ENCODE measurements at regions not wholly inside any gene's neighbourhood (a gene's known extent, or its start where the extent isn't known, plus 50 kb on each side); places are given as distances from the start of the nearest gene placed in this dataset.

DNA sequence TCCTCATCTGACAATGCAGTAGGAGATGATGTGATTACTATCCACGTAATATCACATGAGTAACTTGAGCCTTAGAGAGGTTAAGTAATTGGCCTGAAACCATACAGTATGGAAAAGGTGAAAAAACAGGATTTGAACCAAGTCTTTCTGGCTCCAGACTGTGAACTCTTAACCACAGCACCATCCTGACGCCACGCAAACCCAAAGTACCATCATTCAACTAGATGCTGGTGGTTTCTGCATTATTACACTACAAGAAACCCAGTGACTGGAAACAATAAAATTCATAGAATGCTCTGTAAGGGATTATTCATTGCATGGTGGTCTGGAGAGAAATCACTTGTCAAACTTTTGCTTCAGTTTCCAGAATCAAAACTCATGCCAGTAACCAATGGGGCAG lies 90.7 kb downstream of the MAB21L3 start:
- BruUV-seq (replicated peaks) = no TSS peak
- DNase-seq (no peak), ATAC-seq (ENCODE audit: low read depth) (no peak)
- H3K4me2 ChIP-seq (ENCODE audit: low read depth, low read length) = no peak overlapping the region
- no peak for TF ChIP-seq RCOR1 (IDR thresholded peaks at IDR 0.05; ENCODE audit: insufficient replicate concordance, low read length)
- TF ChIP-seq CEBPB (IDR thresholded peaks at IDR 0.05; ENCODE audit: low read depth, low read length) = no peak
- no peak for TF ChIP-seq MXI1 (IDR thresholded peaks at IDR 0.05; ENCODE audit: borderline replicate concordance, low read depth, low read length)
- no peak for TF ChIP-seq RFX5 (IDR thresholded peaks at IDR 0.05; ENCODE audit: low read depth, low read length)
- no peak for TF ChIP-seq RAD21 (IDR thresholded peaks at IDR 0.05; ENCODE audit: low read length)
- TF ChIP-seq CHD1 (IDR thresholded peaks at IDR 0.05; ENCODE audit: low read depth, low read length) = no peak
- TF ChIP-seq, protein P1, sequence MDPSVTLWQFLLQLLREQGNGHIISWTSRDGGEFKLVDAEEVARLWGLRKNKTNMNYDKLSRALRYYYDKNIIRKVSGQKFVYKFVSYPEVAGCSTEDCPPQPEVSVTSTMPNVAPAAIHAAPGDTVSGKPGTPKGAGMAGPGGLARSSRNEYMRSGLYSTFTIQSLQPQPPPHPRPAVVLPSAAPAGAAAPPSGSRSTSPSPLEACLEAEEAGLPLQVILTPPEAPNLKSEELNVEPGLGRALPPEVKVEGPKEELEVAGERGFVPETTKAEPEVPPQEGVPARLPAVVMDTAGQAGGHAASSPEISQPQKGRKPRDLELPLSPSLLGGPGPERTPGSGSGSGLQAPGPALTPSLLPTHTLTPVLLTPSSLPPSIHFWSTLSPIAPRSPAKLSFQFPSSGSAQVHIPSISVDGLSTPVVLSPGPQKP (IDR thresholded peaks at IDR 0.05; ENCODE audit: borderline replicate concordance, low read depth, low read length) = no peak
- TF ChIP-seq FOS (IDR thresholded peaks at IDR 0.05; ENCODE audit: low read depth, low read length) = no peak
- TF ChIP-seq, protein P2, sequence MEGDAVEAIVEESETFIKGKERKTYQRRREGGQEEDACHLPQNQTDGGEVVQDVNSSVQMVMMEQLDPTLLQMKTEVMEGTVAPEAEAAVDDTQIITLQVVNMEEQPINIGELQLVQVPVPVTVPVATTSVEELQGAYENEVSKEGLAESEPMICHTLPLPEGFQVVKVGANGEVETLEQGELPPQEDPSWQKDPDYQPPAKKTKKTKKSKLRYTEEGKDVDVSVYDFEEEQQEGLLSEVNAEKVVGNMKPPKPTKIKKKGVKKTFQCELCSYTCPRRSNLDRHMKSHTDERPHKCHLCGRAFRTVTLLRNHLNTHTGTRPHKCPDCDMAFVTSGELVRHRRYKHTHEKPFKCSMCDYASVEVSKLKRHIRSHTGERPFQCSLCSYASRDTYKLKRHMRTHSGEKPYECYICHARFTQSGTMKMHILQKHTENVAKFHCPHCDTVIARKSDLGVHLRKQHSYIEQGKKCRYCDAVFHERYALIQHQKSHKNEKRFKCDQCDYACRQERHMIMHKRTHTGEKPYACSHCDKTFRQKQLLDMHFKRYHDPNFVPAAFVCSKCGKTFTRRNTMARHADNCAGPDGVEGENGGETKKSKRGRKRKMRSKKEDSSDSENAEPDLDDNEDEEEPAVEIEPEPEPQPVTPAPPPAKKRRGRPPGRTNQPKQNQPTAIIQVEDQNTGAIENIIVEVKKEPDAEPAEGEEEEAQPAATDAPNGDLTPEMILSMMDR (conservative IDR thresholded peaks at IDR 0.05; ENCODE audit: low read depth, low read length) = no peak
- no peak overlapping the region for H3K4me3 ChIP-seq (ENCODE audit: insufficient read depth, low read depth, low read length)
- H2BK15ac ChIP-seq (ENCODE audit: low read depth, low read length) = no peak overlapping the region
- no peak overlapping the region for H3K23ac ChIP-seq (ENCODE audit: low read depth, low read length)
- no peaks in the 10 kb centered on the region for H3K4me1 ChIP-seq (ENCODE audit: control insufficient read depth, insufficient read depth, low read length)
- no peak overlapping the region for H3K9ac ChIP-seq (ENCODE audit: low read depth, low read length)
- no peak overlapping the region for H4K8ac ChIP-seq (ENCODE audit: low read depth in 2 of 2, low read length in 2 of 2)
- no peak overlapping the region for H2AK9ac ChIP-seq (replicated peaks; ENCODE audit: low read depth, low read length, poor library complexity)
- no peak overlapping the region for H4K5ac ChIP-seq (ENCODE audit: low read depth, low read length)
- WGBS, 2 experiments (ENCODE audit: extremely low coverage in 2 of 2, insufficient read length in 1 of 2) = no CpG with 5 or more reads among the region's 3 CpGs
- no peak overlapping the region for H3K18ac ChIP-seq (ENCODE audit: low read depth, low read length)
- no peaks in the 10 kb centered on the region for H3K36me3 ChIP-seq (ENCODE audit: control insufficient read depth, insufficient read depth, low read length)
- no peak overlapping the region for H2BK20ac ChIP-seq (ENCODE audit: low read depth, low read length)
- no peaks in the 10 kb centered on the region for H3K79me1 ChIP-seq (ENCODE audit: low read depth in 1 of 2, low read length in 2 of 2)
- intact Hi-C loops (cut with micrococcal nuclease) = no loop called here
- dilution Hi-C loops (cut with HindIII; ENCODE audit: low sequenced_read_pairs, unreplicated experiment) = no loop called here
- no peak overlapping the region for H3K14ac ChIP-seq (replicated peaks; ENCODE audit: low read depth, low read length)
- ChIA-PET CTCF (no interaction called here), POLR2A (ENCODE audit: unreplicated experiment) (no interaction called here)
- no peak overlapping the region for H4K91ac ChIP-seq (ENCODE audit: insufficient read depth, low read depth, low read length)
- H4K20me1 ChIP-seq (ENCODE audit: insufficient read depth, low read length) = no peaks in the 10 kb centered on the region
- no peak overlapping the region for H2BK120ac ChIP-seq (ENCODE audit: low read depth, low read length)
- no peak overlapping the region for H2BK5ac ChIP-seq (ENCODE audit: low read depth, low read length, poor library complexity, severe bottlenecking)
- no peak overlapping the region for H2AK5ac ChIP-seq (ENCODE audit: low read depth, low read length)
- H3K27ac ChIP-seq (ENCODE audit: insufficient read depth, low read length) = no peak overlapping the region
- no peaks in the 10 kb centered on the region for H3K9me1 ChIP-seq (ENCODE audit: insufficient read depth, low read length)
- no peaks in the 10 kb centered on the region for H3K9me3 ChIP-seq (ENCODE audit: control insufficient read depth, insufficient read depth, low read length)
- no peak overlapping the region for H2AFZ ChIP-seq (replicated peaks; ENCODE audit: low read length, poor library complexity)
- in situ Hi-C loops (cut with MboI; ENCODE audit: low sequenced_read_pairs) = no loop called here
- no peak overlapping the region for H3K56ac ChIP-seq (ENCODE audit: extremely low read depth, insufficient read depth, low read length)
- H3K27me3 ChIP-seq (ENCODE audit: control insufficient read depth, insufficient read depth, low read length) = peaks cover 6% of the 10 kb centered on the region
- no peak overlapping the region for H3K4ac ChIP-seq (ENCODE audit: low read depth, low read length)
